A549 (cell line): ENCODE measurements at regions not wholly inside any gene's neighbourhood (a gene's known extent, or its start where the extent isn't known, plus 50 kb on each side); places are given as distances from the start of the nearest gene placed in this dataset.

Experiments
- ATAC-seq, 2 experiments: fragments of 200-7000 bp in 1 of 2; fragments of >200 bp in 1 of 2; cut with Nextera tagmentation in 1 of 2; cut with Tn5 transposase in 1 of 2; 3 replicates each; pipeline versions ENCODE4 v1.8.0 to v1.9.1; 2018 to 2020; ENCODE audit warnings: mild to moderate bottlenecking in 1 of 2, moderate library complexity in 1 of 2
- CTCF ChIA-PET: fragments of 300-600 bp; sonication (Branson Sonifier 250); formaldehyde crosslinking; extraction: SDS; loops from one replicate; lab custom pipeline; 2021; ENCODE audit warnings: antibody characterized with exemption, inconsistent platforms; lab: Yijun Ruan, JAX
- POLR2A ChIA-PET: fragments of 350-600 bp; formaldehyde crosslinking; extraction: SDS; loops from one replicate; lab custom pipeline; 2021; ENCODE audit warnings: antibody characterized with exemption, inconsistent platforms; lab: Yijun Ruan, JAX
- DNase-seq, 2 experiments: peaks; one replicate each; pipeline versions ENCODE4 v3.0.0 to v3.0.0-alpha.2; 2011 to 2016; ENCODE audit warnings: low read depth in 1 of 2, low spot score in 1 of 2
- FAIRE-seq: peaks from 2 replicates; lab custom pipeline; 2011; peaks lifted over from hg19 to GRCh38; lab: Jason Lieb, UNC
- H3K27ac ChIP-seq, 2 experiments: fragments of >200 bp; sonication (Bioruptor Twin); formaldehyde crosslinking; 3 replicates each; pipeline ENCODE4 v1.5.1; 2016 to 2017
- H3K4me1 ChIP-seq: fragments of >200 bp; sonication (Bioruptor Twin); formaldehyde crosslinking; 3 replicates; pipeline ENCODE4 v1.6.1; 2016
- H3K4me2 ChIP-seq: fragments of >200 bp; sonication (Bioruptor Twin); formaldehyde crosslinking; 3 replicates; pipeline ENCODE4 v1.6.1; 2016
- H3K4me3 ChIP-seq: fragments of >200 bp; sonication (Bioruptor Twin); formaldehyde crosslinking; 3 replicates; pipeline ENCODE4 v1.5.1; 2016
- H3K9me3 ChIP-seq: fragments of >200 bp; sonication (Bioruptor Twin); formaldehyde crosslinking; 3 replicates; pipeline ENCODE4 v1.6.1; 2016
- ATOH8 ChIP-seq: fragments of 250-450 bp; sonication (Bioruptor Pico); IDR thresholded peaks from 2 replicates; pipeline ENCODE4 v1.5.0; 2020; ENCODE audit warnings: low read depth, mild to moderate bottlenecking, moderate library complexity
- BCL3 ChIP-seq: fragments of >200 bp; sonication (Bioruptor Twin); formaldehyde crosslinking; IDR thresholded peaks from 3 replicates; pipeline ENCODE4 v1.6.1; 2016
- CBX2 ChIP-seq: fragments of 200-600 bp; sonication (generic); IDR thresholded peaks from 2 replicates; pipeline ENCODE4 v1.6.1; 2016; ENCODE audit warnings: low read depth, mild to moderate bottlenecking, borderline replicate concordance
- CBX8 ChIP-seq: fragments of 200-600 bp; sonication (generic); IDR thresholded peaks from 2 replicates; pipeline ENCODE4 v1.6.1; 2016
- E2F6 ChIP-seq: IDR thresholded peaks from 2 replicates; pipeline ENCODE4 v1.6.1; 2012; ENCODE audit warnings: low read depth, borderline replicate concordance
- EHF ChIP-seq: fragments of 250-450 bp; sonication (Bioruptor Pico); IDR thresholded peaks from 2 replicates; pipeline ENCODE4 v1.5.0; 2020; ENCODE audit warnings: mild to moderate bottlenecking
- EP300 ChIP-seq, 2 experiments: fragments of >200 bp; sonication (Bioruptor Twin); formaldehyde crosslinking; IDR thresholded peaks; 2 replicates in 1 of 2; 3 replicates in 1 of 2; pipeline ENCODE4 v1.6.1; 2016 to 2017
- ESRRA ChIP-seq: fragments of 150-350 bp; IDR thresholded peaks from 2 replicates; pipeline ENCODE4 v1.6.1; 2014; ENCODE audit warnings: mild to moderate bottlenecking, low read length, borderline replicate concordance
- HDAC2 ChIP-seq: fragments of 200-600 bp; sonication (generic); IDR thresholded peaks from 2 replicates; pipeline ENCODE4 v1.6.1; 2016
- MAX ChIP-seq: IDR thresholded peaks from 2 replicates; pipeline ENCODE4 v1.6.1; 2012
- MAZ ChIP-seq: fragments of 150-350 bp; IDR thresholded peaks from 2 replicates; pipeline ENCODE4 v1.6.1; 2014; ENCODE audit warnings: antibody characterized with exemption, low read depth, low read length, borderline replicate concordance
- MYC ChIP-seq: IDR thresholded peaks from 2 replicates; pipeline ENCODE4 v1.6.1; 2012; ENCODE audit warnings: mild to moderate bottlenecking, inconsistent platforms, low read length, improper control_type of control experiment, borderline replicate concordance
- NR3C1 ChIP-seq: fragments of >200 bp; sonication (Bioruptor Twin); formaldehyde crosslinking; IDR thresholded peaks from 3 replicates; pipeline ENCODE4 v1.6.1; 2017
- POLR2AphosphoS2 ChIP-seq: conservative IDR thresholded peaks from 2 replicates; pipeline ENCODE4 v1.6.1; 2012; ENCODE audit warnings: low read length, improper control_type of control experiment, inconsistent platforms
- RAD21 ChIP-seq, 2 experiments: fragments of >200 bp in 1 of 2; sonication (Bioruptor Twin) in 1 of 2; formaldehyde crosslinking in 1 of 2; IDR thresholded peaks in 1 of 2; conservative IDR thresholded peaks in 1 of 2; 2 replicates in 1 of 2; 3 replicates in 1 of 2; pipeline ENCODE4 v1.6.1; 2012 to 2018; ENCODE audit warnings: inconsistent platforms in 1 of 2
- SMC3 ChIP-seq: fragments of >200 bp; sonication (Bioruptor Twin); formaldehyde crosslinking; IDR thresholded peaks from 3 replicates; pipeline ENCODE4 v1.6.1; 2018; ENCODE audit warnings: inconsistent platforms
- TFCP2L1 ChIP-seq: fragments of 250-450 bp; sonication (Bioruptor Pico); IDR thresholded peaks from 2 replicates; pipeline ENCODE4 v1.5.0; 2021; ENCODE audit warnings: mild to moderate bottlenecking
- ZSCAN20 ChIP-seq: fragments of 250-450 bp; sonication (Bioruptor Pico); IDR thresholded peaks from 2 replicates; pipeline ENCODE4 v1.8.0; 2022; ENCODE audit warnings: mild to moderate bottlenecking, moderate library complexity
- WGBS: methylation state at CpG from one replicate; pipeline ENCODE4 v1.1.6; 2017; ENCODE audit errors: missing lambda C conversion rate; 5-methylcytosine and 5-hydroxymethylcytosine counted together
- TF ChIP-seq, protein P1 (sequence below): fragments of 150-350 bp; IDR thresholded peaks from 2 replicates; pipeline ENCODE4 v1.6.1; 2014; ENCODE audit warnings: low read depth, mild to moderate bottlenecking, low read length

GRCh38 chr18:59048048-59048363 lies 91.7 kb upstream of the SEC11C start:
- no peak for DNase-seq
- 94% methylated on average over 9 of the region's 9 CpGs for WGBS
- H3K4me3 ChIP-seq, result no peak overlapping the region
- H3K9me3 ChIP-seq, result no peaks in the 10 kb centered on the region
- CTCF ChIA-PET, result interaction anchor here (1.0 to 2.0 kb wide), 2 partner anchors 22 to 267 kb away, joined by 3 to 7 read pairs; no protein-coding TSS in a partner anchor
- POLR2A ChIA-PET, result no interaction called here
- no peak overlapping the region; a peak in 1 of 6 replicates for H3K27ac ChIP-seq
- no peak for TF ChIP-seq CBX2
- TF ChIP-seq SMC3, result no peak
- TF ChIP-seq, protein P1, sequence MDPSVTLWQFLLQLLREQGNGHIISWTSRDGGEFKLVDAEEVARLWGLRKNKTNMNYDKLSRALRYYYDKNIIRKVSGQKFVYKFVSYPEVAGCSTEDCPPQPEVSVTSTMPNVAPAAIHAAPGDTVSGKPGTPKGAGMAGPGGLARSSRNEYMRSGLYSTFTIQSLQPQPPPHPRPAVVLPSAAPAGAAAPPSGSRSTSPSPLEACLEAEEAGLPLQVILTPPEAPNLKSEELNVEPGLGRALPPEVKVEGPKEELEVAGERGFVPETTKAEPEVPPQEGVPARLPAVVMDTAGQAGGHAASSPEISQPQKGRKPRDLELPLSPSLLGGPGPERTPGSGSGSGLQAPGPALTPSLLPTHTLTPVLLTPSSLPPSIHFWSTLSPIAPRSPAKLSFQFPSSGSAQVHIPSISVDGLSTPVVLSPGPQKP, result no peak
- no peak for TF ChIP-seq RAD21 (conservative IDR thresholded peaks at IDR 0.05 in 1 of 2, IDR thresholded peaks at IDR 0.05 in 1 of 2)
- TF ChIP-seq EP300 (IDR thresholded peaks at IDR 0.05), result no peak
- TF ChIP-seq EHF, result no peak
- FAIRE-seq, result no peak
- no peak overlapping the region for H3K4me2 ChIP-seq
- peaks cover 14% of the 10 kb centered on the region for H3K4me1 ChIP-seq
- no peak for ATAC-seq

DNA sequence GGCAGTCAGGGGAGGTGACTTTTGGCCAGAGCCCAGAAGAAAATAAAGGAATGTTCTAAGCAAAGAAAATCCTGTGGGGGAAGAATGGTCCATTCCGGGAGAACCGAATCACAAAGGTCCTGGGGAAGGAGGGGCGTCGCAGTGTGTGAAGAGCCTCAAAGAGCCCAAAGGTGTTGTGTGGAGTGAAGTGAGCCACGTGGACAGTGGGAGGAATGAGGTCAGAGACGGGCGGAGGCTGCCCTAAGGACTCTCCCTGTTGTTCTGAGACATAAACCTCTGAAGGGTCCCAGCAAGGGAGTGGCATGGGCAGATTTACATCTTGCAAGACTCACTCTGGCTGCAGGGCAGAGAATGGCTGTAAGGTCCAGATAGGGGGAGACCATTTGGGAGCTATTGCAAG lies 91.3 kb upstream of the SEC11C start:
- ChIA-PET CTCF (interaction anchor here (1.0 to 2.0 kb wide), 2 partner anchors 22 to 267 kb away, joined by 3 to 7 read pairs; no protein-coding TSS in a partner anchor), POLR2A (no interaction called here)
- 0 out of 2 replicates have a peak, but pooled peaks have one; percentile 18 for TF ChIP-seq MAX
- no peak for TF ChIP-seq ATOH8 (CRISPR knock-in tag)
- Histone ChIP-seq H3K4me2 (no peak overlapping the region), H3K27ac (peak overlapping the region in 1 of 2 experiments; percentile 51; a peak in 2 of 6 replicates), H3K9me3 (no peaks in the 10 kb centered on the region), H3K4me3 (no peak overlapping the region), H3K4me1 (peaks cover 17% of the 10 kb centered on the region)
- no peak for FAIRE-seq
- peak in 1 of 2 experiments; percentile 43; a peak in 3 of 6 replicates for ATAC-seq
- DNase-seq, result no peak
- WGBS, result 74% methylated on average over 7 of the region's 7 CpGs

GRCh38 chr18:59049721-59050660 lies 89.7 kb upstream of the SEC11C start:
- ATAC-seq (no peak), DNase-seq (no peak), FAIRE-seq (no peak)
- Histone ChIP-seq H3K4me2 (no peak overlapping the region), H3K9me3 (no peaks in the 10 kb centered on the region), H3K27ac (peak overlapping the region in 1 of 2 experiments; percentile 55; a peak in 4 of 6 replicates), H3K4me1 (peaks cover 25% of the 10 kb centered on the region), H3K4me3 (no peak overlapping the region)
- ChIA-PET POLR2A (no interaction called here), CTCF (interaction anchor here (0.6 to 2.0 kb wide), 5 partner anchors 20 to 269 kb away, joined by 4 to 7 read pairs (median 5); no protein-coding TSS in a partner anchor)
- WGBS, result 89% methylated on average over 14 of the region's 14 CpGs
- TF ChIP-seq ESRRA (no peak), CBX2 (no peak), MYC (no peak), BCL3 (no peak), TFCP2L1 (no peak), MAZ (no peak), CBX8 (no peak), RAD21 (conservative IDR thresholded peaks at IDR 0.05 in 1 of 2, IDR thresholded peaks at IDR 0.05 in 1 of 2) (no peak), NR3C1 (no peak), MAX (no peak), ZSCAN20 (CRISPR knock-in tag) (no peak), E2F6 (no peak), POLR2AphosphoS2 (no peak), HDAC2 (no peak)
- TF ChIP-seq, protein P1, result no peak
